ENCODE measurements at regions not wholly inside any gene's neighbourhood (a gene's known extent, or its start where the extent isn't known, plus 50 kb on each side); places are given as distances from the start of the nearest gene placed in this dataset.

GRCh38 chr3:75129101-75129500 lies 514.6 kb upstream of the CNTN3 start:
- Histone ChIP-seq H3K4me2 (ENCODE audit: low read length) (no peak overlapping the region), H4K20me1 (ENCODE audit: insufficient read depth, low read length) (no peaks in the 10 kb centered on the region), H3K79me2 (ENCODE audit: insufficient read depth, low read depth, low read length) (no peaks in the 10 kb centered on the region), H3K4me1 (ENCODE audit: insufficient read depth, low read length, poor library complexity, severe bottlenecking) (no peaks in the 10 kb centered on the region), H3K36me3 (ENCODE audit: insufficient read depth, low read length) (no peaks in the 10 kb centered on the region), H3K27ac (ENCODE audit: low read depth, low read length, poor library complexity, severe bottlenecking) (no peak overlapping the region), H3K4me3 (ENCODE audit: low read depth, low read length, poor library complexity, severe bottlenecking) (no peak overlapping the region), H3K9me3 (ENCODE audit: low read length) (no peaks in the 10 kb centered on the region), H3K9me2 (ENCODE audit: insufficient read depth, low read length) (no peaks in the 10 kb centered on the region), H2AFZ (ENCODE audit: low read length) (no peak overlapping the region)
- ChIA-PET POLR2A (no interaction called here), CTCF (ENCODE audit: unreplicated experiment) (no interaction called here)
- DNase-seq (ENCODE audit: low spot score), result no peak
- BruUV-seq (replicated peaks), result no TSS peak
- intact Hi-C loops (cut with micrococcal nuclease; ENCODE audit: unreplicated experiment), result no loop called here
- TF ChIP-seq EZH2phosphoT487 (IDR thresholded peaks at IDR 0.05; ENCODE audit: borderline replicate concordance, low read depth, low read length), result no peak
- TF ChIP-seq CTCF (conservative IDR thresholded peaks at IDR 0.05; ENCODE audit: low read length), result no peak

GRCh38 chr3:75136100-75136897 lies 521.8 kb upstream of the CNTN3 start:
- no peaks in the 10 kb centered on the region for H3K36me3 ChIP-seq (ENCODE audit: insufficient read depth, low read length)
- H4K20me1 ChIP-seq (ENCODE audit: insufficient read depth, low read length), result no peaks in the 10 kb centered on the region
- H3K4me2 ChIP-seq (ENCODE audit: low read length), result no peak overlapping the region
- no peaks in the 10 kb centered on the region for H3K79me2 ChIP-seq (ENCODE audit: insufficient read depth, low read depth, low read length)
- H2AFZ ChIP-seq (ENCODE audit: low read length), result no peak overlapping the region
- H3K9me2 ChIP-seq (ENCODE audit: insufficient read depth, low read length), result no peaks in the 10 kb centered on the region
- no peak overlapping the region for H3K27ac ChIP-seq (ENCODE audit: low read depth, low read length, poor library complexity, severe bottlenecking)
- ChIA-PET POLR2A (interaction anchor here (0.6 to 1.1 kb wide), 2 partner anchors 9 to 31 kb away, joined by 3 read pairs; no protein-coding TSS in a partner anchor), CTCF (ENCODE audit: unreplicated experiment) (no interaction called here)
- H3K4me1 ChIP-seq (ENCODE audit: insufficient read depth, low read length, poor library complexity, severe bottlenecking), result no peaks in the 10 kb centered on the region
- no peak overlapping the region for H3K4me3 ChIP-seq (ENCODE audit: low read depth, low read length, poor library complexity, severe bottlenecking)
- intact Hi-C loops (cut with micrococcal nuclease; ENCODE audit: unreplicated experiment), result no loop called here
- BruUV-seq (replicated peaks), result no TSS peak
- TF ChIP-seq EZH2phosphoT487 (IDR thresholded peaks at IDR 0.05; ENCODE audit: borderline replicate concordance, low read depth, low read length) (no peak), CTCF (conservative IDR thresholded peaks at IDR 0.05; ENCODE audit: low read length) (no peak)
- no peak for DNase-seq (ENCODE audit: low spot score)
- no peaks in the 10 kb centered on the region for H3K9me3 ChIP-seq (ENCODE audit: low read length)

- POLR2A ChIA-PET, result no interaction called here
- no peak for DNase-seq (ENCODE audit: low spot score)
- H3K4me1 ChIP-seq (ENCODE audit: insufficient read depth, low read length, poor library complexity, severe bottlenecking), result no peaks in the 10 kb centered on the region
- intact Hi-C loops (cut with micrococcal nuclease; ENCODE audit: unreplicated experiment), result no loop called here
- H3K9me2 ChIP-seq (ENCODE audit: insufficient read depth, low read length), result no peaks in the 10 kb centered on the region
- H3K4me3 ChIP-seq (ENCODE audit: low read depth, low read length, poor library complexity, severe bottlenecking), result no peak overlapping the region
- no peaks in the 10 kb centered on the region for H3K79me2 ChIP-seq (ENCODE audit: insufficient read depth, low read depth, low read length)
- BruUV-seq (replicated peaks), result no TSS peak
- no peaks in the 10 kb centered on the region for H3K36me3 ChIP-seq (ENCODE audit: insufficient read depth, low read length)
- H2AFZ ChIP-seq (ENCODE audit: low read length), result no peak overlapping the region
- H4K20me1 ChIP-seq (ENCODE audit: insufficient read depth, low read length), result no peaks in the 10 kb centered on the region
- no peaks in the 10 kb centered on the region for H3K9me3 ChIP-seq (ENCODE audit: low read length)
- no peak overlapping the region for H3K27ac ChIP-seq (ENCODE audit: low read depth, low read length, poor library complexity, severe bottlenecking)
- TF ChIP-seq CTCF (conservative IDR thresholded peaks at IDR 0.05; ENCODE audit: low read length) (no peak), EZH2phosphoT487 (IDR thresholded peaks at IDR 0.05; ENCODE audit: borderline replicate concordance, low read depth, low read length) (no peak)
- H3K4me2 ChIP-seq (ENCODE audit: low read length), result no peak overlapping the region
- CTCF ChIA-PET (ENCODE audit: unreplicated experiment), result no interaction called here
Observed at GRCh38 chr3:75138345-75138744, 523.9 kb upstream of the CNTN3 start.
